Smooth muscle cell (in vitro differentiated cells): ENCODE measurements at regions not wholly inside any gene's neighbourhood (a gene's known extent, or its start where the extent isn't known, plus 50 kb on each side); places are given as distances from the start of the nearest gene placed in this dataset.

Source experiments
- DNase-seq: peaks from one replicate; lab custom pipeline; 2025; ENCODE audit not compliant: unreplicated experiment; lab: John Stamatoyannopoulos, UW
- H2AFZ ChIP-seq: fragments of 200-600 bp; sonication (generic); 2 replicates; pipeline ENCODE4 v1.6.0; 2016; ENCODE audit warnings: antibody characterized with exemption, low read depth, mild to moderate bottlenecking
- H3F3A ChIP-seq: fragments of 200-600 bp; sonication (generic); 2 replicates; pipeline ENCODE4 v1.6.0; 2017; ENCODE audit warnings: antibody characterized with exemption, low read depth
- H3K27ac ChIP-seq: fragments of 200-600 bp; sonication (generic); 2 replicates; pipeline ENCODE4 v1.5.1; 2016; ENCODE audit warnings: low read depth, mild to moderate bottlenecking
- H3K27me3 ChIP-seq: fragments of 200-600 bp; sonication (generic); 2 replicates; pipeline ENCODE4 v1.6.1; 2016; ENCODE audit warnings: low read depth, mild to moderate bottlenecking
- H3K36me3 ChIP-seq: fragments of 200-600 bp; sonication (generic); 2 replicates; pipeline ENCODE4 v1.5.1; 2016; ENCODE audit warnings: low read depth
- H3K4me1 ChIP-seq: fragments of 200-600 bp; sonication (generic); 2 replicates; pipeline ENCODE4 v1.5.1; 2016; ENCODE audit warnings: low read depth
- H3K4me2 ChIP-seq: fragments of 200-600 bp; sonication (generic); 2 replicates; pipeline ENCODE4 v1.6.0; 2016; ENCODE audit warnings: mild to moderate bottlenecking
- H3K4me3 ChIP-seq: fragments of 200-600 bp; sonication (generic); 2 replicates; pipeline ENCODE4 v1.5.1; 2016; ENCODE audit warnings: mild to moderate bottlenecking
- H3K79me2 ChIP-seq: fragments of 200-600 bp; sonication (generic); 2 replicates; pipeline ENCODE4 v1.6.0; 2016; ENCODE audit warnings: low read depth, mild to moderate bottlenecking
- H3K9ac ChIP-seq: fragments of 200-600 bp; sonication (generic); 2 replicates; pipeline ENCODE4 v1.6.0; 2016; ENCODE audit warnings: low read depth
- H3K9me3 ChIP-seq: fragments of 200-600 bp; sonication (generic); replicated peaks from 2 replicates; pipeline ENCODE4 v1.5.1; 2016; ENCODE audit warnings: low read depth
- H4K20me1 ChIP-seq: fragments of 200-600 bp; sonication (generic); 2 replicates; pipeline ENCODE4 v1.6.0; 2016; ENCODE audit warnings: low read depth
- WGBS: methylation state at CpG from one replicate; pipeline ENCODE4 v1.1.7; 2016; ENCODE audit warnings: low lambda C conversion rate; 5-methylcytosine and 5-hydroxymethylcytosine counted together
- TF ChIP-seq, protein P1 (sequence below): fragments of 200-600 bp; sonication (generic); IDR thresholded peaks from 2 replicates; pipeline ENCODE4 v1.5.1; 2017; ENCODE audit warnings: borderline replicate concordance, mild to moderate bottlenecking, antibody characterized with exemption; ENCODE audit not compliant: insufficient read depth, poor library complexity, severe bottlenecking

DNA sequence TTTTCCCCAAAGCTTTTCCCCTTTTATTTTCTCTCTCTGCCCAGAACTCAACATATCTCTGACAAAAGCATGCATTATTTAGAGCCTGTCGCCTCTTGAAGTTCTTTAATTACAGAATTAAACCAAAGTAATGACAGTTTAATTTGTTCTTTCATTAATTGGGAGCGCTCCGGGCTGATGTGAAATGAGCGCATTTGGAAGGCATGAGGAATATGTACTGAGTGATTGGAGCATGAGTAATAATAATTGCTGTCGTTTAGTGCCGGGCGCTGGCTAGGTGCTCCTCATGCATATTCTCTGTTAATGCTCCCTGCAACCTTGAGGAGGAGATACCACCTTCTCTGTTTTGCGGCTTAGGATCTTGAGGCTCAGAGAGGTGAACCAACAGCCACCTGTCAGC, 120.5 kb downstream of the SLC25A47 start:
- Histone ChIP-seq H3K27me3 (no peaks in the 10 kb centered on the region), H3K9ac (no peak overlapping the region), H3K36me3 (no peaks in the 10 kb centered on the region), H3K4me3 (no peak overlapping the region), H4K20me1 (peaks cover 28% of the 10 kb centered on the region), H3K4me2 (peak overlapping the region; percentile 57), H3K9me3 (no peaks in the 10 kb centered on the region), H3K27ac (peak overlapping the region; percentile 40), H2AFZ (no peak overlapping the region), H3K79me2 (no peaks in the 10 kb centered on the region), H3F3A (peaks cover 18% of the 10 kb centered on the region), H3K4me1 (peaks cover 22% of the 10 kb centered on the region)
- DNase-seq = no peak
- TF ChIP-seq, protein P1, sequence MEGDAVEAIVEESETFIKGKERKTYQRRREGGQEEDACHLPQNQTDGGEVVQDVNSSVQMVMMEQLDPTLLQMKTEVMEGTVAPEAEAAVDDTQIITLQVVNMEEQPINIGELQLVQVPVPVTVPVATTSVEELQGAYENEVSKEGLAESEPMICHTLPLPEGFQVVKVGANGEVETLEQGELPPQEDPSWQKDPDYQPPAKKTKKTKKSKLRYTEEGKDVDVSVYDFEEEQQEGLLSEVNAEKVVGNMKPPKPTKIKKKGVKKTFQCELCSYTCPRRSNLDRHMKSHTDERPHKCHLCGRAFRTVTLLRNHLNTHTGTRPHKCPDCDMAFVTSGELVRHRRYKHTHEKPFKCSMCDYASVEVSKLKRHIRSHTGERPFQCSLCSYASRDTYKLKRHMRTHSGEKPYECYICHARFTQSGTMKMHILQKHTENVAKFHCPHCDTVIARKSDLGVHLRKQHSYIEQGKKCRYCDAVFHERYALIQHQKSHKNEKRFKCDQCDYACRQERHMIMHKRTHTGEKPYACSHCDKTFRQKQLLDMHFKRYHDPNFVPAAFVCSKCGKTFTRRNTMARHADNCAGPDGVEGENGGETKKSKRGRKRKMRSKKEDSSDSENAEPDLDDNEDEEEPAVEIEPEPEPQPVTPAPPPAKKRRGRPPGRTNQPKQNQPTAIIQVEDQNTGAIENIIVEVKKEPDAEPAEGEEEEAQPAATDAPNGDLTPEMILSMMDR = no peak
- 48% methylated on average over 8 of the region's 8 CpGs for WGBS

DNA sequence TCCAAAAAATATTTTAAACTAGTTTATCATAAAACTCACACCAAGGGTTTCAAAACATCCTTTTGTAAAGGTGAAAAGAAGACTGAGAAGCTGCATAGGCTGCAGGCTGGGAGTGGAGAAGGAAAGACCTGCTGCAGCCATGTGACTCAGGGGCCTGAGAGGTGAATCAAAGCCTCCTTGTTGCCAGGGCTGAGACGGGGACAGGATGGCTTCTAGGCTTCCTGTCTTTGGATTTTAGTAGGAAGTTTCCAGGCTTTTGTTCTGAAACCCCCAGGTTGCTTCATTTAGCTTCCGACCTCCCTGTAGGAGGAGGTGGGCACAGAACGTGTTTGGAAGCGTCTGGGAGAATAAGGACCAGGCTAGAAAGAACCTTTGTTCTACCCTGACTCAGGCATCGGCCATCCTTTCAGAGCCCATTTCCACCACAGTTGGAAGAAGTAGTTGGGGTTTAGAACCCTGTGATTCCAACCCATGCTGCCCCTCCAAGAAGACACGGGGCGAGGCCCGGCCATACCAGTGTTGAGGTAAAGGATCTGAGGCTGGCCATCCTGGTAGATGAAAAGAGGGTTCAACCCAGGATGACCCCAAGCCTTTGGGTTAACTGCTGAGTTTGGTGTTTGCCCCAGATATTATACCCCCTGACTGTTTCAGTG, 122.4 kb downstream of the SLC25A47 start:
- TF ChIP-seq, protein P1 = no peak
- H3K4me3 ChIP-seq = no peak overlapping the region
- no peaks in the 10 kb centered on the region for H3K79me2 ChIP-seq
- H3K36me3 ChIP-seq = no peaks in the 10 kb centered on the region
- no peak overlapping the region for H2AFZ ChIP-seq
- 86% methylated on average over 8 of the region's 8 CpGs for WGBS
- H3K9me3 ChIP-seq = no peaks in the 10 kb centered on the region
- no peak overlapping the region for H3K9ac ChIP-seq
- H3K27me3 ChIP-seq = no peaks in the 10 kb centered on the region
- H3K4me1 ChIP-seq = peaks cover 8% of the 10 kb centered on the region
- no peak overlapping the region for H3K27ac ChIP-seq
- DNase-seq = no peak
- H4K20me1 ChIP-seq = peaks cover 37% of the 10 kb centered on the region
- no peak overlapping the region for H3K4me2 ChIP-seq
- H3F3A ChIP-seq = peaks cover 9% of the 10 kb centered on the region

DNA sequence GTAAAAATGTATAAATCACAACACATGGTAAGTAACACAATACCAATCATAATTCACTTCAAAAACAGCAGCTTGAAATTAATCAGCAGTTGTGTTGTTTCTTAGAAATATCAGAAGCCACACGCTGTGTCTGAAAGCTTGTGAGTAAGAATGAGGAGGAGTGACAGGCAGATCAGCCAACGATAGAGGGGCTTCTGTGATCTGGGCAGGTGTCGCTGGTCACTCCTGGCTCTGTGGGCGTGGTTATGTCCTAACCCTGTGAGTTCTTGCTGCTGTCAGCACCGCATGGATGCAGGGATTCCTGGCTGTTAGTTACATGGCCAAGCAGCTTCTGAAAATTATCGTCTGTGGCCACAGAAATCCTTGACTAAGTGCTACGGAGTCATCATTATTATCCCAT, 123.4 kb downstream of the SLC25A47 start:
- Histone ChIP-seq H3K79me2 (no peaks in the 10 kb centered on the region), H4K20me1 (peaks cover 41% of the 10 kb centered on the region), H3K36me3 (no peaks in the 10 kb centered on the region), H3K4me3 (no peak overlapping the region), H3K27me3 (no peaks in the 10 kb centered on the region), H2AFZ (no peak overlapping the region), H3K4me1 (peaks cover 5% of the 10 kb centered on the region), H3K9me3 (no peaks in the 10 kb centered on the region), H3F3A (peaks cover 4% of the 10 kb centered on the region), H3K9ac (no peak overlapping the region), H3K4me2 (no peak overlapping the region), H3K27ac (no peak overlapping the region)
- TF ChIP-seq, protein P1 = no peak
- DNase-seq = no peak
- 31% methylated on average over 7 of the region's 7 CpGs for WGBS

DNA sequence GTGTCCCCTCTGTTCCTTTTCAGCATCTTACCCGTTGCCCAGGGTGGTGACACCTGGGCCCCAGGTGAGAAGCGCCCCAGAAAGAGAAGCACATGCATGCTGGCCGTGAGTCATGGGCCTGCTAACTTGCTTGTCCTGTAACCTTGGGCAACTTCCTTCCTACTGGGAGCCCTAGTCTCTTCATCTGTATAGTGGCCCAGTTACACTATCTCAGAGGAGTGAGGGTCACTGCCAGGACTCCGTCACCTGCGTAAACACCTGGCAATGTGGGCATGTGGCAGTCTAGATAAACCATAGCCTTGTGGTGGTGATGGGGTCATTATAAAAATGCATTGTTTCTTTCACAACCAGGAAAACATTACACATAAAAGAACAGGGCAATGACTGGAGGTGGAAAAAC, 125.2 kb downstream of the SLC25A47 start:
- no peaks in the 10 kb centered on the region for H3F3A ChIP-seq
- H3K27ac ChIP-seq = no peak overlapping the region
- H3K4me2 ChIP-seq = no peak overlapping the region
- no peak for DNase-seq
- TF ChIP-seq, protein P1 = no peak
- peaks cover 42% of the 10 kb centered on the region for H4K20me1 ChIP-seq
- 95% methylated on average over 5 of the region's 5 CpGs for WGBS
- H3K4me1 ChIP-seq = peaks cover 5% of the 10 kb centered on the region
- no peak overlapping the region for H2AFZ ChIP-seq
- no peaks in the 10 kb centered on the region for H3K9me3 ChIP-seq
- no peaks in the 10 kb centered on the region for H3K27me3 ChIP-seq
- H3K79me2 ChIP-seq = no peaks in the 10 kb centered on the region
- no peaks in the 10 kb centered on the region for H3K36me3 ChIP-seq
- H3K9ac ChIP-seq = no peak overlapping the region
- H3K4me3 ChIP-seq = no peak overlapping the region
